Upper lobe of left lung (tissue), 6 donors: ENCODE measurements at regions not wholly inside any gene's neighbourhood (a gene's known extent, or its start where the extent isn't known, plus 50 kb on each side); places are given as distances from the start of the nearest gene placed in this dataset.

Experiments
- ATAC-seq, 2 donors: fragments of 200-7000 bp; cut with Tn5 transposase; one replicate each; pipeline ENCODE4 v1.9.1; 2022; ENCODE audit warnings: mild to moderate bottlenecking in 2 of 2, moderate library complexity in 2 of 2; ENCODE audit not compliant: low FRiP score in 2 of 2
- DNase-seq, 2 donors: peaks; one replicate each; pipeline ENCODE4 v3.0.0-alpha.2; 2019 to 2020
- H3K27ac ChIP-seq, 4 donors: fragments of 200-600 bp; sonication (generic); one replicate each; pipeline ENCODE4 v1.5.1; 2016 to 2019
- H3K27me3 ChIP-seq, 4 donors: fragments of 200-600 bp; sonication (generic); one replicate each; pipeline ENCODE4 v1.5.1; 2017 to 2019
- H3K36me3 ChIP-seq, 4 donors: fragments of 200-600 bp; sonication (generic); one replicate each; pipeline ENCODE4 v1.5.1; 2016 to 2019
- H3K4me1 ChIP-seq, 4 donors: fragments of 200-600 bp; sonication (generic); one replicate each; pipeline ENCODE4 v1.5.1; 2018 to 2019
- H3K4me3 ChIP-seq, 4 donors: fragments of 200-600 bp; sonication (generic); one replicate each; pipeline ENCODE4 v1.5.1; 2017 to 2019; ENCODE audit warnings: mild to moderate bottlenecking in 2 of 4, moderate library complexity in 1 of 4
- H3K9me3 ChIP-seq, 4 donors: fragments of 200-600 bp; sonication (generic); one replicate each; pipeline ENCODE4 v1.5.1; 2018 to 2019
- CTCF ChIP-seq, 6 experiments: fragments of 450-650 bp in 4 of 6; fragments of 200-600 bp in 2 of 6; sonication (generic) in 2 of 6; IDR thresholded peaks; one replicate each; pipeline ENCODE4 v1.5.1; 2016 to 2019; ENCODE audit warnings: antibody characterized with exemption in 6 of 6
- EP300 ChIP-seq, 4 donors: sonication (generic); formaldehyde crosslinking; IDR thresholded peaks; one replicate each; pipeline ENCODE4 v1.5.1; 2017; ENCODE audit warnings: antibody characterized with exemption in 4 of 4, control low read depth in 2 of 4
- POLR2A ChIP-seq, 4 donors: fragments of 450-650 bp; IDR thresholded peaks; one replicate each; pipeline ENCODE4 v1.5.1; 2016 to 2017; ENCODE audit warnings: antibody characterized with exemption in 4 of 4, mild to moderate bottlenecking in 2 of 4
- POLR2AphosphoS5 ChIP-seq, 2 donors: sonication (generic); formaldehyde crosslinking; IDR thresholded peaks; one replicate each; pipeline ENCODE4 v1.5.1; 2017; ENCODE audit warnings: antibody characterized with exemption in 2 of 2
- WGBS, 2 donors: methylation state at CpG; one replicate each; pipeline ENCODE4 v1.1.5; 2017 to 2018; 5-methylcytosine and 5-hydroxymethylcytosine counted together
- donor health status: DM: no; HTN: no; CAD: no; lungs with moderate emphysema.
- donor health status: DM: no; HTN: yes; CAD: no; lungs with severe emphysema.

DNA sequence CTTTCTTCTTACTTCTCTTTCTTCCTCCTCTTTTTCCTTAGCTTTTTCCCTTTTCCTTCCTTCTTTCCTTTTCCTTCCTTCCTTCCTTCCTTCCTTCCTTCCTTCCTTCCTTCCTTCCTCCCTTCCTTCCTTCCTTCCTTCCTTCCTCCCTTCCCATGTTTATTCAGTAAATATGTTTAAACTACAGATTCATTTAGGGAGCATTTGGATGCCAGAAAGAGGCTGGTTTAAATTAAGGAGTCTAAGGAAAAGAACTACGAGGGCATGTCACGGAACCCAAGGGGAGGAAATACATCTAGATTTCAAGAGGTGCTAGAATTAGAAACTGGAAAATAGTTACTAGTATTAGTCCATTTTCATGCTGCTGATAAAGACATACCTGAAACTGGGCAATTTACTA is 320.0 kb upstream of the ARRDC3 start:
- Histone ChIP-seq H3K4me1 (no peaks in the 10 kb centered on the region), H3K9me3 (no peaks in the 10 kb centered on the region), H3K27ac (no peak overlapping the region), H3K27me3 (no peaks in the 10 kb centered on the region), H3K36me3 (no peaks in the 10 kb centered on the region), H3K4me3 (no peak overlapping the region)
- ATAC-seq, result no peak
- WGBS, 2 donors, result 85 to 97% methylated on average over 2 of the region's 2 CpGs
- TF ChIP-seq CTCF (IDR thresholded peaks at IDR 0.05) (no peak), EP300 (IDR thresholded peaks at IDR 0.05) (no peak), POLR2AphosphoS5 (IDR thresholded peaks at IDR 0.05) (no peak), POLR2A (IDR thresholded peaks at IDR 0.05) (no peak)
- DNase-seq, result no peak

- H3K4me1 ChIP-seq, result no peaks in the 10 kb centered on the region
- 83 to 89% methylated on average over 3 of the region's 3 CpGs for WGBS, 2 donors
- H3K36me3 ChIP-seq, result no peaks in the 10 kb centered on the region
- H3K27me3 ChIP-seq, result no peaks in the 10 kb centered on the region
- H3K4me3 ChIP-seq, result no peak overlapping the region
- no peak overlapping the region for H3K27ac ChIP-seq
- DNase-seq, result no peak
- ATAC-seq, result no peak
- H3K9me3 ChIP-seq, result no peaks in the 10 kb centered on the region
- no peak for TF ChIP-seq CTCF (IDR thresholded peaks at IDR 0.05)
- no peak for TF ChIP-seq POLR2AphosphoS5 (IDR thresholded peaks at IDR 0.05)
- no peak for TF ChIP-seq EP300 (IDR thresholded peaks at IDR 0.05)
- TF ChIP-seq POLR2A (IDR thresholded peaks at IDR 0.05), result no peak
These were observed 316.3 kb upstream of the ARRDC3 start for GRCh38 chr5:91699429-91699828.

GRCh38 chr5:91691592-91691991 is 308.5 kb upstream of the ARRDC3 start:
- 95 to 100% methylated on average over 2 of the region's 2 CpGs for WGBS, 2 donors
- peak in 1 of 2 donors; percentile 15 for DNase-seq
- TF ChIP-seq EP300 (IDR thresholded peaks at IDR 0.05) (no peak), POLR2AphosphoS5 (IDR thresholded peaks at IDR 0.05) (no peak), CTCF (IDR thresholded peaks at IDR 0.05) (no peak), POLR2A (IDR thresholded peaks at IDR 0.05) (no peak)

DNA sequence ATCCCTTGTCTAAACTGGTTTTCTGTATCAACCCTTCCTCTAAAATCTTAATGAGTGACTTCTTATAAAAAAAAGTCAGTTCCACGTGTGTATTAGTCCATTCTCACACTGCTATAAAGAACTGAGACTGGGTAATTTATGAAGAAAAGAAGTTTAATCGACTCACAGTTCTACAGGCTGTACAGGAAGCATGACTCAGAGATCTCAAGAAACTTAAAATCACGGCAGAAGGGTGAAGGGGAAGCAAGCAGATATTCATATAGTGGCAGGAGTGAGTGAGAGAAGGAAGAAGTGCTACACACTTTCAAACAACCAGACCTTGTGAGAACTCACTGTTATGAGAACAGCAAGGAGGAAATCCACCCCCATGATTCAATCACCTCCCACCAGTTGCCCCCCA is 307.8 kb upstream of the ARRDC3 start:
- no peak for ATAC-seq
- DNase-seq, result no peak
- Histone ChIP-seq H3K27me3 (no peaks in the 10 kb centered on the region), H3K27ac (no peak overlapping the region), H3K4me3 (no peak overlapping the region), H3K4me1 (no peaks in the 10 kb centered on the region), H3K9me3 (no peaks in the 10 kb centered on the region), H3K36me3 (no peaks in the 10 kb centered on the region)
- 49 to 59% methylated on average over 3 of the region's 3 CpGs for WGBS, 2 donors
- TF ChIP-seq CTCF (IDR thresholded peaks at IDR 0.05), result no peak
- no peak for TF ChIP-seq POLR2A (IDR thresholded peaks at IDR 0.05)
- TF ChIP-seq POLR2AphosphoS5 (IDR thresholded peaks at IDR 0.05), result no peak
- no peak for TF ChIP-seq EP300 (IDR thresholded peaks at IDR 0.05)

More at GRCh38 chr5:91691592-91691991, 308.5 kb upstream of the ARRDC3 start:
- Histone ChIP-seq H3K27ac (no peak overlapping the region), H3K4me3 (no peak overlapping the region), H3K27me3 (no peaks in the 10 kb centered on the region), H3K36me3 (no peaks in the 10 kb centered on the region), H3K9me3 (no peaks in the 10 kb centered on the region), H3K4me1 (no peaks in the 10 kb centered on the region)
- no peak for ATAC-seq

GRCh38 chr5:91687430-91687829 is 304.3 kb upstream of the ARRDC3 start:
- DNase-seq (no peak), ATAC-seq (no peak)
- Histone ChIP-seq H3K4me1 (no peaks in the 10 kb centered on the region), H3K9me3 (no peaks in the 10 kb centered on the region), H3K27ac (no peak overlapping the region), H3K27me3 (no peaks in the 10 kb centered on the region), H3K36me3 (no peaks in the 10 kb centered on the region), H3K4me3 (no peak overlapping the region)
- TF ChIP-seq POLR2A (IDR thresholded peaks at IDR 0.05) (no peak), EP300 (IDR thresholded peaks at IDR 0.05) (no peak), CTCF (IDR thresholded peaks at IDR 0.05) (no peak)
- WGBS, 2 donors, result 63 to 75% methylated on average over 2 of the region's 2 CpGs
